Muscle layer of colon (tissue), 2 donors: ENCODE measurements at regions not wholly inside any gene's neighbourhood (a gene's known extent, or its start where the extent isn't known, plus 50 kb on each side); places are given as distances from the start of the nearest gene placed in this dataset.

Experiments
- H3K27ac ChIP-seq: one replicate; pipeline ENCODE4 v1.7.0; 2013; ENCODE audit warnings: low read depth, mild to moderate bottlenecking, low read length, moderate library complexity
- H3K27me3 ChIP-seq, 2 donors: one replicate each; pipeline ENCODE4 v1.7.0; 2013; ENCODE audit warnings: low read length in 2 of 2, mild to moderate bottlenecking in 2 of 2; ENCODE audit not compliant: insufficient read depth in 2 of 2, control insufficient read depth in 1 of 2
- H3K36me3 ChIP-seq: one replicate; pipeline ENCODE4 v1.7.0; 2013; ENCODE audit warnings: mild to moderate bottlenecking, low read length; ENCODE audit not compliant: insufficient read depth
- H3K4me1 ChIP-seq: one replicate; pipeline ENCODE4 v1.7.0; 2013; ENCODE audit warnings: mild to moderate bottlenecking, low read length; ENCODE audit not compliant: insufficient read depth
- H3K4me3 ChIP-seq, 2 donors: one replicate each; pipeline ENCODE4 v1.7.0; 2013; ENCODE audit warnings: low read length in 2 of 2, low read depth in 1 of 2, mild to moderate bottlenecking in 1 of 2, moderate library complexity in 1 of 2
- H3K9ac ChIP-seq: one replicate; pipeline ENCODE4 v1.7.0; 2013; ENCODE audit warnings: low read length
- H3K9me3 ChIP-seq: one replicate; pipeline ENCODE4 v1.7.0; 2013; ENCODE audit warnings: mild to moderate bottlenecking, low read length
- donor health status: abdominal sarcoma.
- donor health status: Adenocarcinoma of cecum.

- H3K9ac ChIP-seq = no peak overlapping the region
These were observed 902.9 kb downstream of the LTN1 start for GRCh38 chr21:28089599-28090441.

GRCh38 chr21:28086861-28087581, 905.7 kb downstream of the LTN1 start:
- Histone ChIP-seq H3K4me3 (no peak overlapping the region), H3K36me3 (no peaks in the 10 kb centered on the region), H3K9me3 (no peaks in the 10 kb centered on the region), H3K4me1 (no peaks in the 10 kb centered on the region), H3K9ac (no peak overlapping the region), H3K27me3 (no peaks in the 10 kb centered on the region), H3K27ac (no peak overlapping the region)

More at GRCh38 chr21:28089599-28090441, 902.9 kb downstream of the LTN1 start:
- Histone ChIP-seq H3K27ac (no peak overlapping the region), H3K4me3 (no peak overlapping the region), H3K4me1 (no peaks in the 10 kb centered on the region), H3K36me3 (no peaks in the 10 kb centered on the region), H3K27me3 (no peaks in the 10 kb centered on the region), H3K9me3 (no peaks in the 10 kb centered on the region)

GRCh38 chr21:28084951-28085350, 907.7 kb downstream of the LTN1 start:
- no peaks in the 10 kb centered on the region for H3K4me1 ChIP-seq

GRCh38 chr21:28083350-28083749, 909.3 kb downstream of the LTN1 start:
- Histone ChIP-seq H3K27me3 (no peaks in the 10 kb centered on the region), H3K36me3 (no peaks in the 10 kb centered on the region), H3K27ac (no peak overlapping the region), H3K4me1 (no peaks in the 10 kb centered on the region), H3K9ac (no peak overlapping the region), H3K4me3 (no peak overlapping the region), H3K9me3 (no peaks in the 10 kb centered on the region)

More at GRCh38 chr21:28084951-28085350, 907.7 kb downstream of the LTN1 start:
- Histone ChIP-seq H3K27me3 (no peaks in the 10 kb centered on the region), H3K9ac (no peak overlapping the region), H3K4me3 (no peak overlapping the region), H3K9me3 (no peaks in the 10 kb centered on the region), H3K36me3 (no peaks in the 10 kb centered on the region), H3K27ac (no peak overlapping the region)

- no peak overlapping the region for H3K27ac ChIP-seq
- H3K4me3 ChIP-seq = no peak overlapping the region
- no peaks in the 10 kb centered on the region for H3K27me3 ChIP-seq
- no peak overlapping the region for H3K9ac ChIP-seq
- H3K9me3 ChIP-seq = no peaks in the 10 kb centered on the region
- H3K36me3 ChIP-seq = no peaks in the 10 kb centered on the region
- H3K4me1 ChIP-seq = no peaks in the 10 kb centered on the region
These were observed 914.6 kb downstream of the LTN1 start for GRCh38 chr21:28078126-28078525.

- Histone ChIP-seq H3K4me3 (no peak overlapping the region), H3K9me3 (no peaks in the 10 kb centered on the region), H3K9ac (no peak overlapping the region), H3K36me3 (no peaks in the 10 kb centered on the region), H3K27ac (no peak overlapping the region), H3K27me3 (no peaks in the 10 kb centered on the region), H3K4me1 (no peaks in the 10 kb centered on the region)
These were observed 918.0 kb downstream of the LTN1 start for GRCh38 chr21:28074676-28075075.

GRCh38 chr21:28072601-28073000, 920.1 kb downstream of the LTN1 start:
- Histone ChIP-seq H3K27me3 (no peaks in the 10 kb centered on the region), H3K27ac (no peak overlapping the region), H3K4me1 (no peaks in the 10 kb centered on the region), H3K36me3 (no peaks in the 10 kb centered on the region), H3K4me3 (no peak overlapping the region), H3K9me3 (no peaks in the 10 kb centered on the region), H3K9ac (no peak overlapping the region)

GRCh38 chr21:28069450-28069923, 923.2 kb downstream of the LTN1 start:
- H3K4me3 ChIP-seq = no peak overlapping the region
- no peak overlapping the region for H3K27ac ChIP-seq
- H3K27me3 ChIP-seq = no peaks in the 10 kb centered on the region
- no peak overlapping the region for H3K9ac ChIP-seq
- no peaks in the 10 kb centered on the region for H3K9me3 ChIP-seq
- no peaks in the 10 kb centered on the region for H3K36me3 ChIP-seq
- no peaks in the 10 kb centered on the region for H3K4me1 ChIP-seq

GRCh38 chr21:28068455-28069358, 924.0 kb downstream of the LTN1 start:
- Histone ChIP-seq H3K36me3 (no peaks in the 10 kb centered on the region), H3K27me3 (no peaks in the 10 kb centered on the region), H3K9me3 (no peaks in the 10 kb centered on the region), H3K4me1 (no peaks in the 10 kb centered on the region), H3K27ac (no peak overlapping the region), H3K4me3 (no peak overlapping the region), H3K9ac (no peak overlapping the region)

- Histone ChIP-seq H3K36me3 (no peaks in the 10 kb centered on the region), H3K27ac (no peak overlapping the region), H3K27me3 (no peaks in the 10 kb centered on the region), H3K9me3 (no peaks in the 10 kb centered on the region), H3K4me1 (no peaks in the 10 kb centered on the region), H3K9ac (no peak overlapping the region), H3K4me3 (no peak overlapping the region)
These were observed 925.9 kb downstream of the LTN1 start for GRCh38 chr21:28066596-28067387.
